Esophagus squamous epithelium (tissue), 4 donors: ENCODE measurements at regions not wholly inside any gene's neighbourhood (a gene's known extent, or its start where the extent isn't known, plus 50 kb on each side); places are given as distances from the start of the nearest gene placed in this dataset.

Experiments used
- CTCF ChIP-seq, 6 experiments: fragments of 450-650 bp in 4 of 6; fragments of 200-600 bp in 2 of 6; sonication (generic) in 2 of 6; IDR thresholded peaks; one replicate each; pipeline ENCODE4 v1.5.1; 2016 to 2019; ENCODE audit warnings: antibody characterized with exemption in 6 of 6, mild to moderate bottlenecking in 4 of 6, moderate library complexity in 4 of 6
- POLR2A ChIP-seq, 4 donors: fragments of 450-650 bp; IDR thresholded peaks; one replicate each; pipeline ENCODE4 v1.6.1; 2017; ENCODE audit warnings: antibody characterized with exemption in 4 of 4, mild to moderate bottlenecking in 4 of 4, moderate library complexity in 3 of 4

GRCh38 chr1:214971071-214971470, 111.5 kb upstream of the KCNK2 start:
- TF ChIP-seq POLR2A (IDR thresholded peaks at IDR 0.05) = no peak
- no peak for TF ChIP-seq CTCF (IDR thresholded peaks at IDR 0.05)
